Prostate gland (tissue), 2 donors: ENCODE measurements at regions not wholly inside any gene's neighbourhood (a gene's known extent, or its start where the extent isn't known, plus 50 kb on each side); places are given as distances from the start of the nearest gene placed in this dataset.
"Not testable (repeated sequence)": the region's sequence is repeated elsewhere in the genome, so short reads cannot be mapped to it uniquely, and the experiment has no call there.

Experiments
- DNase-seq: peaks from one replicate; pipeline ENCODE4 v3.0.0-alpha.2; 2019; ENCODE audit warnings: low spot score
- H3K27ac ChIP-seq, 2 donors: fragments of 200-600 bp; sonication (generic); 2 replicates each; pipeline ENCODE4 v1.5.1; 2017 to 2019
- H3K27me3 ChIP-seq: fragments of 200-600 bp; sonication (generic); replicated peaks from 2 replicates; pipeline ENCODE4 v1.5.1; 2019; ENCODE audit not compliant: insufficient read depth
- H3K36me3 ChIP-seq, 2 donors: fragments of 200-600 bp; sonication (generic); 1 replicate in 1 of 2; 2 replicates in 1 of 2; pipeline versions ENCODE4 v1.5.1 to v1.8.1; 2017 to 2019
- H3K4me1 ChIP-seq: fragments of 200-600 bp; sonication (generic); replicated peaks from 2 replicates; pipeline ENCODE4 v1.5.1; 2019
- H3K4me3 ChIP-seq, 2 donors: fragments of 200-600 bp; sonication (generic); 2 replicates each; pipeline ENCODE4 v1.5.1; 2017 to 2019
- H3K9me3 ChIP-seq: fragments of 200-600 bp; sonication (generic); 2 replicates; pipeline ENCODE4 v1.5.1; 2017
- POLR2A ChIP-seq: fragments of 450-650 bp; IDR thresholded peaks from one replicate; pipeline ENCODE4 v1.6.1; 2016; ENCODE audit warnings: antibody characterized with exemption, mild to moderate bottlenecking
- POLR2AphosphoS5 ChIP-seq: sonication (generic); formaldehyde crosslinking; IDR thresholded peaks from one replicate; pipeline ENCODE4 v1.6.1; 2017; ENCODE audit warnings: antibody characterized with exemption
- WGBS: methylation state at CpG from one replicate; pipeline ENCODE4 v1.1.5; 2018; 5-methylcytosine and 5-hydroxymethylcytosine counted together
- intact Hi-C: fragments of 100-400 bp; cut with DNase I; formaldehyde crosslinking; loops from one replicate; pipeline ENCODE4 v1.14.2; 2022
- TF ChIP-seq, protein P1 (sequence below), 4 experiments: fragments of 200-600 bp in 2 of 4; fragments of 450-650 bp in 2 of 4; sonication (generic) in 2 of 4; IDR thresholded peaks; 1 replicate in 3 of 4; 2 replicates in 1 of 4; pipeline ENCODE4 v1.5.1; 2016 to 2019; ENCODE audit warnings: antibody characterized with exemption in 4 of 4, mild to moderate bottlenecking in 2 of 4, moderate library complexity in 2 of 4

DNA sequence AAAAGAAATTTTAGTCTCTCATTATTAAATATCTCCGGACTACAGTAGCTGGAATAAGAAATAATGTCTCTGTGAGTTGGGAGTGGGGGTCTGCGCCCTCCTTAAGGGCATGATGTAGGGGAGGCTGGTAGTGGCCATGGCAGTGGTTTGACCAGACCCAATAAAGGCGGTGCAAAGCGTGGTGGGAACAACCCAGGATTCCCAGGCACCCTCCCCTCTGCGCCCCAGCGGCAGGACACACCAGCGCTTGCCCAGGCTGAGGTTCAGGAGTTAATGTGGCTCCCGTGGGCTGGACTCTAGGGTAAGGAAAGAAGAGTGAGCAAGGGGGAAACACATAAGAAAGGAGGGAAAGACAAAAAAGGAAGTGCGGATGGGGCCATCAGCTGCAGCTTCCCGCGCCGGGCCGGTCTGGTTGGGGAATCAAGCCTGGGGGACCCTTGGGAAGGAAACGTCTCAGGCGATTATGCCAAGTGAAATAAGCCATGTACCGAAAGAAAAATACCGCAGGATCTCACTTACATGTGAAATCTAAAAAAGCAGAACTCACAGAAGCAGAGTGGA is 157.5 kb upstream of the SMIM31 start:
- H3K27ac ChIP-seq, result no peak overlapping the region
- H3K9me3 ChIP-seq, result no peaks in the 10 kb centered on the region
- no peaks in the 10 kb centered on the region for H3K36me3 ChIP-seq
- no peak for DNase-seq
- H3K4me1 ChIP-seq, result no peaks in the 10 kb centered on the region
- H3K27me3 ChIP-seq, result no peaks in the 10 kb centered on the region
- TF ChIP-seq POLR2AphosphoS5, result no peak
- TF ChIP-seq, protein P1, sequence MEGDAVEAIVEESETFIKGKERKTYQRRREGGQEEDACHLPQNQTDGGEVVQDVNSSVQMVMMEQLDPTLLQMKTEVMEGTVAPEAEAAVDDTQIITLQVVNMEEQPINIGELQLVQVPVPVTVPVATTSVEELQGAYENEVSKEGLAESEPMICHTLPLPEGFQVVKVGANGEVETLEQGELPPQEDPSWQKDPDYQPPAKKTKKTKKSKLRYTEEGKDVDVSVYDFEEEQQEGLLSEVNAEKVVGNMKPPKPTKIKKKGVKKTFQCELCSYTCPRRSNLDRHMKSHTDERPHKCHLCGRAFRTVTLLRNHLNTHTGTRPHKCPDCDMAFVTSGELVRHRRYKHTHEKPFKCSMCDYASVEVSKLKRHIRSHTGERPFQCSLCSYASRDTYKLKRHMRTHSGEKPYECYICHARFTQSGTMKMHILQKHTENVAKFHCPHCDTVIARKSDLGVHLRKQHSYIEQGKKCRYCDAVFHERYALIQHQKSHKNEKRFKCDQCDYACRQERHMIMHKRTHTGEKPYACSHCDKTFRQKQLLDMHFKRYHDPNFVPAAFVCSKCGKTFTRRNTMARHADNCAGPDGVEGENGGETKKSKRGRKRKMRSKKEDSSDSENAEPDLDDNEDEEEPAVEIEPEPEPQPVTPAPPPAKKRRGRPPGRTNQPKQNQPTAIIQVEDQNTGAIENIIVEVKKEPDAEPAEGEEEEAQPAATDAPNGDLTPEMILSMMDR (IDR thresholded peaks at IDR 0.05), result no peak
- TF ChIP-seq POLR2A, result no peak
- H3K4me3 ChIP-seq, result no peak overlapping the region
- 91% methylated on average over 17 of the region's 17 CpGs for WGBS
- intact Hi-C loops, result no loop called here

- no peaks in the 10 kb centered on the region for H3K9me3 ChIP-seq
- no peak overlapping the region for H3K4me3 ChIP-seq
- H3K27me3 ChIP-seq, result no peaks in the 10 kb centered on the region
- intact Hi-C loops, result no loop called here
- TF ChIP-seq POLR2A, result no peak
- TF ChIP-seq POLR2AphosphoS5, result no peak
- TF ChIP-seq, protein P1 (IDR thresholded peaks at IDR 0.05), result no peak
- no peaks in the 10 kb centered on the region for H3K36me3 ChIP-seq
- WGBS, result 25% methylated on average over 1 of the region's 1 CpG
- H3K27ac ChIP-seq, result no peak overlapping the region
- no peak for DNase-seq
- no peaks in the 10 kb centered on the region for H3K4me1 ChIP-seq
These were observed 157.0 kb upstream of the SMIM31 start for GRCh38 chr4:164596927-164597326.

- Histone ChIP-seq H3K4me3 (no peak overlapping the region), H3K27me3 (no peaks in the 10 kb centered on the region), H3K27ac (no peak overlapping the region), H3K4me1 (no peaks in the 10 kb centered on the region), H3K9me3 (no peaks in the 10 kb centered on the region), H3K36me3 (no peaks in the 10 kb centered on the region)
- TF ChIP-seq POLR2AphosphoS5 (no peak), POLR2A (no peak)
- TF ChIP-seq, protein P1 (IDR thresholded peaks at IDR 0.05), result no peak
- intact Hi-C loops, result no loop called here
- DNase-seq, result no peak
- WGBS, result 93% methylated on average over 1 of the region's 1 CpG
These were observed 152.3 kb upstream of the SMIM31 start for GRCh38 chr4:164601653-164602052.

GRCh38 chr4:164605791-164606190 is 148.1 kb upstream of the SMIM31 start:
- H3K4me1 ChIP-seq, intact Hi-C loops, H3K36me3 ChIP-seq, H3K27ac ChIP-seq, DNase-seq, H3K4me3 ChIP-seq, H3K9me3 ChIP-seq, H3K27me3 ChIP-seq: not testable (repeated sequence)
- WGBS, result 72% methylated on average over 6 of the region's 6 CpGs

- no peaks in the 10 kb centered on the region for H3K27me3 ChIP-seq
- no peaks in the 10 kb centered on the region for H3K9me3 ChIP-seq
- no peak for DNase-seq
- intact Hi-C loops, result no loop called here
- no peak overlapping the region for H3K4me3 ChIP-seq
- no peaks in the 10 kb centered on the region for H3K4me1 ChIP-seq
- H3K27ac ChIP-seq, result no peak overlapping the region
- no peaks in the 10 kb centered on the region for H3K36me3 ChIP-seq
- TF ChIP-seq POLR2A (no peak), POLR2AphosphoS5 (no peak)
- TF ChIP-seq, protein P1 (IDR thresholded peaks at IDR 0.05), result no peak
These were observed 147.5 kb upstream of the SMIM31 start for GRCh38 chr4:164606478-164606877.
